ENCODE measurements at regions not wholly inside any gene's neighbourhood (a gene's known extent, or its start where the extent isn't known, plus 50 kb on each side); places are given as distances from the start of the nearest gene placed in this dataset.

DNA sequence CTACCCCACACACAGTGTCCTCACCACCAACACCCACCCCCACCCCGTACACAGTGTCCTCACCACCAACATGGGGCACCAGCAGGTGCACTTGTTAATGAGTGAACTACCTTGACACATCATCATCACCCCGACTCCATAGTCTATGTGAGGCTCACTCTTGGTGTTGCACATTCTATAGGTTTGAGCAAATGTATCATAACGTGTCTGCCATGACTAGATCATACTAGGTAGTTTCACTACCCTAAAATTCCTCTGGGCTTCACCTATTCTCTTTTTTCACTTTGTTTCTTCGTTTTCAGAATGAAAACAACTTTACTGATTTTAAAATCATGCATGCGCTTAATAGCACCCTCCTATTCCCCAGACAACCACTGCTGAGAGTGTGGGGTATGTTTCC is 102.6 kb upstream of the SLC6A6 start:
- TF ChIP-seq, protein P1, sequence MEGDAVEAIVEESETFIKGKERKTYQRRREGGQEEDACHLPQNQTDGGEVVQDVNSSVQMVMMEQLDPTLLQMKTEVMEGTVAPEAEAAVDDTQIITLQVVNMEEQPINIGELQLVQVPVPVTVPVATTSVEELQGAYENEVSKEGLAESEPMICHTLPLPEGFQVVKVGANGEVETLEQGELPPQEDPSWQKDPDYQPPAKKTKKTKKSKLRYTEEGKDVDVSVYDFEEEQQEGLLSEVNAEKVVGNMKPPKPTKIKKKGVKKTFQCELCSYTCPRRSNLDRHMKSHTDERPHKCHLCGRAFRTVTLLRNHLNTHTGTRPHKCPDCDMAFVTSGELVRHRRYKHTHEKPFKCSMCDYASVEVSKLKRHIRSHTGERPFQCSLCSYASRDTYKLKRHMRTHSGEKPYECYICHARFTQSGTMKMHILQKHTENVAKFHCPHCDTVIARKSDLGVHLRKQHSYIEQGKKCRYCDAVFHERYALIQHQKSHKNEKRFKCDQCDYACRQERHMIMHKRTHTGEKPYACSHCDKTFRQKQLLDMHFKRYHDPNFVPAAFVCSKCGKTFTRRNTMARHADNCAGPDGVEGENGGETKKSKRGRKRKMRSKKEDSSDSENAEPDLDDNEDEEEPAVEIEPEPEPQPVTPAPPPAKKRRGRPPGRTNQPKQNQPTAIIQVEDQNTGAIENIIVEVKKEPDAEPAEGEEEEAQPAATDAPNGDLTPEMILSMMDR (IDR thresholded peaks at IDR 0.05): no peak
- TF ChIP-seq POLR2A (IDR thresholded peaks at IDR 0.05): no peak
- no peak for TF ChIP-seq EP300 (IDR thresholded peaks at IDR 0.05)

Data from ovary (tissue), 3 donors.